Neural progenitor cell (in vitro differentiated cells): ENCODE measurements at regions not wholly inside any gene's neighbourhood (a gene's known extent, or its start where the extent isn't known, plus 50 kb on each side); places are given as distances from the start of the nearest gene placed in this dataset.

ENCODE experiments used
- CTCF ChIP-seq: fragments of 200-600 bp; sonication (generic); IDR thresholded peaks from 2 replicates; pipeline ENCODE4 v1.5.1; 2017; ENCODE audit warnings: antibody characterized with exemption, mild to moderate bottlenecking
- EZH2phosphoT487 ChIP-seq: fragments of 200-600 bp; sonication (generic); IDR thresholded peaks from 2 replicates; pipeline ENCODE4 v1.6.1; 2017; ENCODE audit warnings: antibody characterized with exemption

GRCh38 chr4:26148927-26149326, 171.9 kb upstream of the RBPJ start:
- TF ChIP-seq CTCF (no peak), EZH2phosphoT487 (no peak)
